Subcutaneous abdominal adipose tissue (tissue), 5 donors: ENCODE measurements at regions not wholly inside any gene's neighbourhood (a gene's known extent, or its start where the extent isn't known, plus 50 kb on each side); places are given as distances from the start of the nearest gene placed in this dataset.

ENCODE experiments used
- H3K27ac ChIP-seq: one replicate; pipeline ENCODE4 v1.7.0; 2013; ENCODE audit warnings: low read depth, mild to moderate bottlenecking, inconsistent platforms, low read length, moderate library complexity
- H3K27me3 ChIP-seq, 5 donors: one replicate each; pipeline ENCODE4 v1.7.0; 2013; ENCODE audit warnings: low read length in 5 of 5, inconsistent platforms in 1 of 5; ENCODE audit not compliant: control insufficient read depth in 5 of 5, insufficient read depth in 4 of 5
- H3K36me3 ChIP-seq, 5 donors: one replicate each; pipeline ENCODE4 v1.7.0; 2013; ENCODE audit warnings: low read length in 5 of 5; ENCODE audit not compliant: control insufficient read depth in 5 of 5, insufficient read depth in 5 of 5
- H3K4me1 ChIP-seq, 5 donors: one replicate each; pipeline ENCODE4 v1.7.0; 2013; ENCODE audit warnings: low read length in 5 of 5, mild to moderate bottlenecking in 3 of 5, moderate library complexity in 1 of 5; ENCODE audit not compliant: control insufficient read depth in 5 of 5, insufficient read depth in 5 of 5
- H3K4me3 ChIP-seq, 5 donors: one replicate each; pipeline ENCODE4 v1.7.0; 2013; ENCODE audit warnings: low read length in 5 of 5, low read depth in 1 of 5
- H3K9ac ChIP-seq, 5 donors: one replicate each; pipeline ENCODE4 v1.7.0; 2013; ENCODE audit warnings: low read length in 5 of 5, mild to moderate bottlenecking in 4 of 5, moderate library complexity in 3 of 5
- H3K9me3 ChIP-seq, 5 donors: one replicate each; pipeline ENCODE4 v1.7.0; 2013; ENCODE audit warnings: low read length in 5 of 5; ENCODE audit not compliant: control insufficient read depth in 5 of 5
- donor health status: healthy.
- donor health status: healthy.
- donor health status: healthy.
- donor health status: healthy.
- donor health status: healthy.

- Histone ChIP-seq H3K36me3 (no peaks in the 10 kb centered on the region), H3K4me1 (no peaks in the 10 kb centered on the region), H3K27me3 (no peaks in the 10 kb centered on the region), H3K9me3 (no peaks in the 10 kb centered on the region), H3K4me3 (no peak overlapping the region), H3K27ac (no peak overlapping the region), H3K9ac (no peak overlapping the region)
Observed at GRCh38 chr1:175814885-175815284, 71.5 kb upstream of the TNR start.

- Histone ChIP-seq H3K4me3 (no peak overlapping the region), H3K27ac (no peak overlapping the region), H3K9me3 (no peaks in the 10 kb centered on the region), H3K4me1 (peaks cover 0 to 3% (median 0%) of the 10 kb centered on the region in 5 donors), H3K9ac (no peak overlapping the region), H3K27me3 (no peaks in the 10 kb centered on the region), H3K36me3 (no peaks in the 10 kb centered on the region)
Observed at GRCh38 chr1:175812936-175813335, 69.5 kb upstream of the TNR start.

GRCh38 chr1:175810305-175810704 is 66.9 kb upstream of the TNR start:
- H3K9me3 ChIP-seq = no peaks in the 10 kb centered on the region
- peaks cover 0 to 3% (median 0%) of the 10 kb centered on the region in 5 donors for H3K4me1 ChIP-seq
- H3K9ac ChIP-seq = no peak overlapping the region
- H3K27ac ChIP-seq = no peak overlapping the region
- no peaks in the 10 kb centered on the region for H3K36me3 ChIP-seq
- H3K27me3 ChIP-seq = no peaks in the 10 kb centered on the region
- H3K4me3 ChIP-seq = no peak overlapping the region

GRCh38 chr1:175808999-175809398 is 65.6 kb upstream of the TNR start:
- Histone ChIP-seq H3K9ac (no peak overlapping the region), H3K4me3 (no peak overlapping the region), H3K9me3 (no peaks in the 10 kb centered on the region), H3K36me3 (no peaks in the 10 kb centered on the region), H3K4me1 (peaks cover 0 to 6% (median 0%) of the 10 kb centered on the region in 5 donors), H3K27ac (no peak overlapping the region), H3K27me3 (no peaks in the 10 kb centered on the region)

- Histone ChIP-seq H3K27me3 (no peaks in the 10 kb centered on the region), H3K4me3 (no peak overlapping the region), H3K9me3 (no peaks in the 10 kb centered on the region), H3K4me1 (peaks cover 0 to 6% (median 0%) of the 10 kb centered on the region in 5 donors), H3K27ac (no peak overlapping the region), H3K9ac (no peak overlapping the region), H3K36me3 (no peaks in the 10 kb centered on the region)
Observed at GRCh38 chr1:175808573-175808972, 65.2 kb upstream of the TNR start.

GRCh38 chr1:175804561-175804960 is 61.2 kb upstream of the TNR start:
- Histone ChIP-seq H3K9ac (no peak overlapping the region), H3K4me3 (no peak overlapping the region), H3K9me3 (no peaks in the 10 kb centered on the region), H3K27me3 (no peaks in the 10 kb centered on the region), H3K36me3 (no peaks in the 10 kb centered on the region), H3K27ac (no peak overlapping the region), H3K4me1 (peaks cover 0 to 3% (median 0%) of the 10 kb centered on the region in 5 donors)

GRCh38 chr1:175803413-175803812 is 60.0 kb upstream of the TNR start:
- no peak overlapping the region for H3K4me3 ChIP-seq
- no peak overlapping the region for H3K27ac ChIP-seq
- H3K9ac ChIP-seq = no peak overlapping the region
- H3K4me1 ChIP-seq = peaks cover 0 to 3% (median 0%) of the 10 kb centered on the region in 5 donors
- no peaks in the 10 kb centered on the region for H3K27me3 ChIP-seq
- no peaks in the 10 kb centered on the region for H3K36me3 ChIP-seq
- no peaks in the 10 kb centered on the region for H3K9me3 ChIP-seq

GRCh38 chr1:175802407-175803123 is 59.2 kb upstream of the TNR start:
- H3K27me3 ChIP-seq = no peaks in the 10 kb centered on the region
- H3K4me1 ChIP-seq = peaks cover 0 to 3% (median 0%) of the 10 kb centered on the region in 5 donors
- no peak overlapping the region for H3K27ac ChIP-seq
- no peaks in the 10 kb centered on the region for H3K36me3 ChIP-seq
- H3K4me3 ChIP-seq = no peak overlapping the region
- H3K9ac ChIP-seq = no peak overlapping the region
- H3K9me3 ChIP-seq = no peaks in the 10 kb centered on the region

GRCh38 chr1:175801979-175802378 is 58.6 kb upstream of the TNR start:
- no peaks in the 10 kb centered on the region for H3K36me3 ChIP-seq
- H3K9ac ChIP-seq = no peak overlapping the region
- H3K27me3 ChIP-seq = no peaks in the 10 kb centered on the region
- H3K4me1 ChIP-seq = peaks cover 0 to 3% (median 0%) of the 10 kb centered on the region in 5 donors
- no peak overlapping the region for H3K27ac ChIP-seq
- no peaks in the 10 kb centered on the region for H3K9me3 ChIP-seq
- no peak overlapping the region for H3K4me3 ChIP-seq

- no peak overlapping the region for H3K27ac ChIP-seq
Observed at GRCh38 chr1:175797576-175797975, 54.2 kb upstream of the TNR start.

More at GRCh38 chr1:175797576-175797975, 54.2 kb upstream of the TNR start:
- H3K4me1 ChIP-seq = no peaks in the 10 kb centered on the region
- H3K27me3 ChIP-seq = no peaks in the 10 kb centered on the region
- H3K4me3 ChIP-seq = no peak overlapping the region
- no peaks in the 10 kb centered on the region for H3K36me3 ChIP-seq
- no peak overlapping the region for H3K9ac ChIP-seq
- H3K9me3 ChIP-seq = no peaks in the 10 kb centered on the region
